Subcutaneous abdominal adipose tissue (tissue), 5 donors: ENCODE measurements at regions not wholly inside any gene's neighbourhood (a gene's known extent, or its start where the extent isn't known, plus 50 kb on each side); places are given as distances from the start of the nearest gene placed in this dataset.

ENCODE experiments used
- H3K27ac ChIP-seq: one replicate; pipeline ENCODE4 v1.7.0; 2013; ENCODE audit warnings: low read depth, mild to moderate bottlenecking, inconsistent platforms, low read length, moderate library complexity
- H3K27me3 ChIP-seq, 5 donors: one replicate each; pipeline ENCODE4 v1.7.0; 2013; ENCODE audit warnings: low read length in 5 of 5, inconsistent platforms in 1 of 5; ENCODE audit not compliant: control insufficient read depth in 5 of 5, insufficient read depth in 4 of 5
- H3K36me3 ChIP-seq, 5 donors: one replicate each; pipeline ENCODE4 v1.7.0; 2013; ENCODE audit warnings: low read length in 5 of 5; ENCODE audit not compliant: control insufficient read depth in 5 of 5, insufficient read depth in 5 of 5
- H3K4me1 ChIP-seq, 5 donors: one replicate each; pipeline ENCODE4 v1.7.0; 2013; ENCODE audit warnings: low read length in 5 of 5, mild to moderate bottlenecking in 3 of 5, moderate library complexity in 1 of 5; ENCODE audit not compliant: control insufficient read depth in 5 of 5, insufficient read depth in 5 of 5
- H3K4me3 ChIP-seq, 5 donors: one replicate each; pipeline ENCODE4 v1.7.0; 2013; ENCODE audit warnings: low read length in 5 of 5, low read depth in 1 of 5
- H3K9ac ChIP-seq, 5 donors: one replicate each; pipeline ENCODE4 v1.7.0; 2013; ENCODE audit warnings: low read length in 5 of 5, mild to moderate bottlenecking in 4 of 5, moderate library complexity in 3 of 5
- H3K9me3 ChIP-seq, 5 donors: one replicate each; pipeline ENCODE4 v1.7.0; 2013; ENCODE audit warnings: low read length in 5 of 5; ENCODE audit not compliant: control insufficient read depth in 5 of 5
- donor health status: healthy.
- donor health status: healthy.
- donor health status: healthy.
- donor health status: healthy.
- donor health status: healthy.

DNA sequence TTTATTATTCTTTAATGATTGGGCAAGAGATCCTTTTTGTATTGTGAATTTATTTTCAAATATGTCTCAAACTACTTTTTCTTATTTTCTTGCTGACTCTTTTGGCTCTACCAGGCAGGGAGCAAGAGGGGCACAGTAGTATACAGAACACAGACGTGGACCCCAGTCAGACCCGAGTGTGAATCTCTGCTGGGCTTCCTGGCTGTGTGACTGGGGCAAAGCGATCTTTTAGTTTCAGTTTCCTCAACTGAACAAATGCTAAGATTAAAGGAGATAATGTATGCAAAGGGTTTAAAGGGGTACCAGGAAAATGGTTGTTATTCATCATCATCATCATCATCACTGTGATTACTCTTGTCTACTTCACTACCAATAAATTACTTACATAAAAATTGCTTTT, 317.5 kb downstream of the HIVEP2 start:
- no peak overlapping the region for H3K9ac ChIP-seq

DNA sequence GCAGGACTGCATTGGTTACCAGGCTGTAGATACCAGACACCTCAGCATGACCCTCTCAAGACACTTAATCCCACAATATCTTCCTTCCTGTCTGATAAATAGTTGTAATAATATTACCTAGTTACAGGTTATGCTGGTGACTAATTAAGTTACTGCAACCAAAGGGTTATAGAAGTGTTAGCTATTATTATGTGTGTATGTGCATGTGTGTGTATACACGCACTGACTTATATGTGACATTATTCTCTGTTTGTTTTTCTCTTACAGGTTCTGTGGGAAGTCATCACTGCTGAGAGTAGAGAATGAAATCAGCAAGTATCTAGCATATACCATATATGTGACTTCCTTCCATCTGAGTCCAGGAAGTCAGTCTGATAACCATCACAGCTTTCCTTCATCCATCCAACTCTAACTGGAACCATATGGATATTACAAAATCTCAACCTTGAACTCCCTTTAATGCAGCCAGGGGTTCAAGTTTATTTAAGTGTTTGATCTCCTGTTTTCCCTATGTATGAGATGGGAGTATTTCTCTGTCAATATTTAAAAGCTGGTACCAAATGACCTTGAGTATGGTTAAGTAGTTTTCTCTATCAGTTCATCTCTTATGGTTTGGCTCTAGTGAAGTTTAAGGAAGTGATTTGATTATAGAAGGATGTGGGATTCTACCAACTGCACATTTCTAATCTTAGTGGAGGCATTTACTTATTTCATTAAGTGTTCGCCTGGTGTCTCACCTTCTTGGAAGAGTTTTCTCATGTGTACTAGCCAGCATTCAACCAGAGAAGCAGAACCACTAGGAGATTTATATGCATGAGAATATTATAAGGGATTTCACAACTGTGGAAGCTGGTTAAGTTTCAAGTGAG, 313.2 kb downstream of the HIVEP2 start:
- no peaks in the 10 kb centered on the region for H3K27me3 ChIP-seq
- no peak overlapping the region for H3K4me3 ChIP-seq
- no peaks in the 10 kb centered on the region for H3K36me3 ChIP-seq
- H3K4me1 ChIP-seq = no peaks in the 10 kb centered on the region
- H3K9me3 ChIP-seq = no peaks in the 10 kb centered on the region
- no peak overlapping the region for H3K27ac ChIP-seq
- H3K9ac ChIP-seq = no peak overlapping the region

More for the DNA sequence above, 317.5 kb downstream of the HIVEP2 start:
- H3K27me3 ChIP-seq = no peaks in the 10 kb centered on the region
- H3K27ac ChIP-seq = no peak overlapping the region
- H3K36me3 ChIP-seq = no peaks in the 10 kb centered on the region
- no peak overlapping the region for H3K4me3 ChIP-seq
- no peaks in the 10 kb centered on the region for H3K4me1 ChIP-seq
- no peaks in the 10 kb centered on the region for H3K9me3 ChIP-seq

DNA sequence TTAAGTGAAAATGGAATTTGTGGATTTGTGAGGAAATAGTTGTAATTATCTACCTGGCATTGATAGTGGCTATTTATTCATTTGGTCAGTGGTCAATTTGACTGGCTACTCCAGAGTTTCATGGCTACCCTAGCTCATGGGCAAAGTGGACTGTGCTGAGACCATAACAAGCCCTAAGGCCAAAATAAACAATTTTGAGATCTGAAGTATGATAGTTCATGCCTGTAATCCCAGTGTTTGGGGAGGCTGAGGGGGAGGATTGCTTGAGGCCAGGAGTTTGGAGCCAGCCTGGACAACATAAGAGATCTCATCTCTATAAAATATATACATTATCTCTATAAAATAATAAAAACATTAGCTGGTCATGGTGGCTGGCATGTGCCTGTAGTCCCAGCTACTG, 311.7 kb downstream of the HIVEP2 start:
- no peak overlapping the region for H3K27ac ChIP-seq
- H3K4me3 ChIP-seq = no peak overlapping the region
- no peaks in the 10 kb centered on the region for H3K27me3 ChIP-seq
- H3K9ac ChIP-seq = no peak overlapping the region
- no peaks in the 10 kb centered on the region for H3K9me3 ChIP-seq
- no peaks in the 10 kb centered on the region for H3K4me1 ChIP-seq
- H3K36me3 ChIP-seq = no peaks in the 10 kb centered on the region

DNA sequence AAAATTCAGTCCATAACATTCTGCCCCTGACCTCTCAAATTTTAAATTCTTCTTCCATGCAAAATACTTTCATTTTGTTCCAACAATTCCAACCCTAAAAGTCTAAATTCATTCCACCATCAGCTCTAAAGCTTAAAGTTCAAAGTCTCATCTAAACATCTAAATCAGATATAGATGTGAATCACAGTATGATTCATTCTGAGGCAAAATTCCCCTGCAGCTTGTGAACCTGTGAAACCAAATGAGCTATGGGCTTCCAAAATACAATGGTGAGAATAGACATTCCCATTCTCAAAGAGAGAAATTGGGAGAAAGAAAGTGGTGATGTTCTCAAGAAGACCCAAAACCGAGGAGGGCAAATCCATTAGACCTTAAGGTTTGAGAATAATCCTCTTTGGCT, 309.8 kb downstream of the HIVEP2 start:
- Histone ChIP-seq H3K36me3 (no peaks in the 10 kb centered on the region), H3K9ac (no peak overlapping the region), H3K4me3 (no peak overlapping the region), H3K4me1 (no peaks in the 10 kb centered on the region), H3K9me3 (no peaks in the 10 kb centered on the region), H3K27ac (no peak overlapping the region), H3K27me3 (no peaks in the 10 kb centered on the region)

DNA sequence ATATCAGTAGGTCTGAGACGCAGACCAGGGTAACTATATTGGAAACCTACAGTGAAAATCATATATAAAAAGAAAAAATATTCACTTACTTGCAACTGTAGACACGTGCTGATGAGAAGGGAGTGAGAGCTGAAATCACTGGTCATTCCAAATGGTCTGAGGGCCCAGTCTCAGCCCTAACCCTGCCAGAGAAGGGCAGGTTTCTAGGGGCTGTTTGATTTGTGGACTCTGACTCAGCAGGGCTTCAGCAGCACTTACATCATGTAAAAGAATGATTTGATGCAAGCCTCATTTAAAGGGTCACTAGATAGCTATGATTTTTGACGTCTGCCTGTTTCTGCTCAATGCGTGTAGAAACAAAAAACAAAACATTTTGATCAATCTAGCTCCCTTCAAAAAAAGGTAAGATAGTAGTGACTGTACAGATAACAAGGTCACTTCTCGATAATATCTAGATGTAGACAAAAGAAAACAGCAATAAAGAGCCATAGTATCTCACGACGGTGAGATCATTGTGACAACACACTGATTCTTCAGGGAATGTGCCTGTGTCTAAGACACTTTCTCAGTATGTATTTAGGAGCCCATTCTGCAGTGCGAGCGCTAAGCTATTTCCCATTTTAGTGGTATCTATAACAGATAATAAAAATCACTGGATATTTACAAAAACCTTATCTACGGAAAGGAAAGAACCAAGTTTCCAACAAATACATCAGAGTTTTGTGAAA, 307.2 kb downstream of the HIVEP2 start:
- Histone ChIP-seq H3K27me3 (no peaks in the 10 kb centered on the region), H3K4me1 (no peaks in the 10 kb centered on the region), H3K36me3 (no peaks in the 10 kb centered on the region), H3K9me3 (no peaks in the 10 kb centered on the region), H3K27ac (no peak overlapping the region), H3K9ac (no peak overlapping the region), H3K4me3 (no peak overlapping the region)

DNA sequence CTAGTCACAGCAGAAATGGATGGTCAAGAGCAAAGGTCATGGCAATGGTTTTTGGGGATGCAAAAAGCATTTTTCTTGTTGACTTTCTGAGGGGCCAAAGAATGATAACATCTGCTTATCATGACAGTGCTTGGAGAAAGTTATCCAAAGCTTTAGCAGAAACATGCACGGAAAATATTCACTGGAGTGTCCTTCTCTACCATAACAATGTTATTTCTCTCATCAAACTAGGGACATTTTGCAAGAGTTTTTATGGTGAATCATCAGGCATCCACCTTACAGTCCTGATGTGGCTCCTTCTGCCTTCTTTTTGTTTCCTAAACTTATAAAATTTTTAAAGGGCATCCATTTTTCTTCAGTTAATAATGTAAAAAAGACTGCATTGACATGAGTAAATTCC, 302.3 kb downstream of the HIVEP2 start:
- no peak overlapping the region for H3K9ac ChIP-seq
- no peaks in the 10 kb centered on the region for H3K36me3 ChIP-seq
- H3K4me1 ChIP-seq = no peaks in the 10 kb centered on the region
- H3K27me3 ChIP-seq = peaks cover 0 to 11% (median 4%) of the 10 kb centered on the region in 5 donors
- no peak overlapping the region for H3K27ac ChIP-seq
- no peak overlapping the region for H3K4me3 ChIP-seq
- no peaks in the 10 kb centered on the region for H3K9me3 ChIP-seq

DNA sequence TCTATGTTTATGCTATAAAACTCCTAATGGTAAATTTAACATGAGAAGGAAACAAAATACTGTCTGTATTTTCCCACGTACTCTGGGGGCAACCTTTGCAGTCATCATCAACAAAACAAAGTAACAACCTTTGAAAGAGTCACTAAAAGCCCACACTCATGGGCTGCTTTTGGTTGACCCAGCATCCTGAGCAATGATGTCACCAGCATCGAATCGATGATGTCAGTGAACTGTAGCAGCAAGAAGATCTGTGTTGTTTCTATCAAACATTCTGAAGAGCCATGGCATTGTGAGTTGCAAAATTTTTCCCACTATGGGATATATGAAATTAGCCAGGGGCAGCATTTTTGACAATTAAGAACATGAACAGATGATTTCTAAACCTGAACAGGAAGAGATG, 300.1 kb downstream of the HIVEP2 start:
- no peaks in the 10 kb centered on the region for H3K4me1 ChIP-seq
- no peaks in the 10 kb centered on the region for H3K36me3 ChIP-seq
- H3K27ac ChIP-seq = no peak overlapping the region
- H3K27me3 ChIP-seq = peaks cover 0 to 11% (median 4%) of the 10 kb centered on the region in 5 donors
- no peak overlapping the region for H3K4me3 ChIP-seq
- no peak overlapping the region for H3K9ac ChIP-seq
- no peaks in the 10 kb centered on the region for H3K9me3 ChIP-seq

DNA sequence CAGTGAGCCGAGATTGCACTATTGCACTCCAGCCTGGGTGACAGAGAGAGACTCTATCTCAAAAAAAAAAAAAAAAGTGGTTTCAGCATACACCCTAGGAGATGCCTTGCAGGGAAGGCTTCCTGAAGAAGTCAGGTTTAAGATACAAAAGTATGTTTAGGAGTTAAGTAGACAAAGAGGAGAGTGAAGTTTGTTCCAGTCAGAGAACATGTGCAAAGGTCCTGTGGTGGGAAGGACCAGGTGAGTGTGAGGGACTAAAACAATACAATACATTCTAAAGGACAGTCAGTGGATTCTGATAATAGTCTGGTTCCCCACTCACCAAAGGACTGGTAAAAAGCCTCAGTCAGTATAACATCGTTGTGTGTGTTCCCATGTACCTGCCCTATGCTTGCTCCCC, 299.3 kb downstream of the HIVEP2 start:
- no peak overlapping the region for H3K4me3 ChIP-seq
- no peaks in the 10 kb centered on the region for H3K4me1 ChIP-seq
- no peak overlapping the region for H3K27ac ChIP-seq
- peaks cover 0 to 11% (median 4%) of the 10 kb centered on the region in 5 donors for H3K27me3 ChIP-seq
- H3K36me3 ChIP-seq = no peaks in the 10 kb centered on the region
- H3K9ac ChIP-seq = no peak overlapping the region
- no peaks in the 10 kb centered on the region for H3K9me3 ChIP-seq

DNA sequence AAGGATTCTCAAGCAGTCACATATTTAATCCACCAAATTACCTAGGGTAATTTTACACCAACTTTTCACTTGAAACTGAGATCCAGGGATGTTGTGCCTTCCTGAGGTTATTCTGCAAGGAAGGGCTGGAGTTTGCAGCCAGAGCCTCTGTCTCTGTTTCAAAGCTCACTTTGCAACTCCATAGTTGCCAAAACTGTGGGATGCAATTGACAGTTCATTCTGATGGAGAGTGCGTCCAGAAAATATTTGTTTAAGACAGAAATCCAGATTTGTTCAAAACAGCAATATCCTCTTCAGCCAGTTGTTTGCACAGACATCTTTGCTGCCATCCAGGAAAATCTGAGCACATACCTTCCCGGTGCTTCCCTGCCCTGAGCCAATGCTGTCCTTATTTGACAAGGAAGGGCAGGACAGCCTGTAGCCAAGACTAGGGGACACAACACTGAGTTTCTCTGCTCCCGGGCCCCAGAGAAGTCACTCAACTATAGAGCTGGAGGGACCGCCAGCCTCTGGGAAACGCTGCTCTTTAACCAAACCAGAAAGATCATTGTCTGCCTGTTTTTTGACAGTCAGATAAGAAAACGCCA, 297.4 kb downstream of the HIVEP2 start:
- no peak overlapping the region for H3K4me3 ChIP-seq
- H3K36me3 ChIP-seq = no peaks in the 10 kb centered on the region
- H3K9me3 ChIP-seq = no peaks in the 10 kb centered on the region
- no peaks in the 10 kb centered on the region for H3K4me1 ChIP-seq
- no peak overlapping the region for H3K27ac ChIP-seq
- H3K27me3 ChIP-seq = peaks cover 0 to 11% (median 5%) of the 10 kb centered on the region in 5 donors
- H3K9ac ChIP-seq = no peak overlapping the region

DNA sequence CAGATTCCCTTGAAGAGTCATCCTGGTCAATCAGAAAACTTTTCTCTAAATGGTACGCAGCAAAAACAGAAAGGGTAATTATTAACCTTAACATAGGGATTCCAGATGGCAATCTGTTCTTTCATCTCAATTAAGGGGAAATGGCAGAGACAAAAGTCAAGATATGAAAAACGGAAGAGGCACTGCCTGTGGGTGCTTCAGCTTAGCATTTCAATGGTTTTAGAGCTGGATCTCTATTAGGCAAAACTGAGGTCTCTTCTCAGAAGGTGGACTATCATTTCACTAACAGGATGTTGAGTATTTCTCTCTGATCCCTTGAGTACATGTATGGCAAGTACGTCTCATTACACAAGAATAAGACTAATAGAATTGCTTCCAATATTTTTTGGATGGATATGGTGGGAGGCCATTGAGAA, 296.9 kb downstream of the HIVEP2 start:
- Histone ChIP-seq H3K27me3 (peaks cover 0 to 11% (median 6%) of the 10 kb centered on the region in 5 donors), H3K9me3 (no peaks in the 10 kb centered on the region), H3K4me3 (no peak overlapping the region), H3K36me3 (no peaks in the 10 kb centered on the region), H3K27ac (no peak overlapping the region), H3K9ac (no peak overlapping the region), H3K4me1 (no peaks in the 10 kb centered on the region)
